Ishikawa (cell line): ENCODE measurements at regions not wholly inside any gene's neighbourhood (a gene's known extent, or its start where the extent isn't known, plus 50 kb on each side); places are given as distances from the start of the nearest gene placed in this dataset.

Experiments
- CEBPB ChIP-seq: IDR thresholded peaks from 2 replicates; pipeline ENCODE4 v1.6.1; 2012
- CREB1 ChIP-seq: IDR thresholded peaks from 2 replicates; pipeline ENCODE4 v1.6.1; 2012; ENCODE audit warnings: low read depth
- EGR1 ChIP-seq: IDR thresholded peaks from 2 replicates; pipeline ENCODE4 v1.6.1; 2012
- EP300 ChIP-seq: IDR thresholded peaks from 2 replicates; pipeline ENCODE4 v1.6.1; 2012; ENCODE audit warnings: borderline replicate concordance
- FOXM1 ChIP-seq: IDR thresholded peaks from 2 replicates; pipeline ENCODE4 v1.6.1; 2012; ENCODE audit warnings: low read depth, borderline replicate concordance
- NFIC ChIP-seq: IDR thresholded peaks from 2 replicates; pipeline ENCODE4 v1.6.1; 2012
- RAD21 ChIP-seq: IDR thresholded peaks from 2 replicates; pipeline ENCODE4 v1.6.1; 2012; ENCODE audit warnings: low read depth
- REST ChIP-seq: IDR thresholded peaks from 2 replicates; pipeline ENCODE4 v1.6.1; 2012; ENCODE audit warnings: low read depth, mild to moderate bottlenecking
- TCF12 ChIP-seq: IDR thresholded peaks from 2 replicates; pipeline ENCODE4 v1.6.1; 2012; ENCODE audit warnings: low read depth
- TEAD4 ChIP-seq: IDR thresholded peaks from 2 replicates; pipeline ENCODE4 v1.6.1; 2012
- YY1 ChIP-seq: IDR thresholded peaks from 2 replicates; pipeline ENCODE4 v1.6.1; 2012; ENCODE audit warnings: low read depth
- ZBTB7A ChIP-seq: IDR thresholded peaks from 2 replicates; pipeline ENCODE4 v1.6.1; 2012; ENCODE audit warnings: low read depth
- TF ChIP-seq, protein P1 (sequence below): IDR thresholded peaks from 2 replicates; pipeline ENCODE4 v1.6.1; 2012
- TF ChIP-seq, protein P2 (sequence below): IDR thresholded peaks from 2 replicates; pipeline ENCODE4 v1.6.1; 2012

DNA sequence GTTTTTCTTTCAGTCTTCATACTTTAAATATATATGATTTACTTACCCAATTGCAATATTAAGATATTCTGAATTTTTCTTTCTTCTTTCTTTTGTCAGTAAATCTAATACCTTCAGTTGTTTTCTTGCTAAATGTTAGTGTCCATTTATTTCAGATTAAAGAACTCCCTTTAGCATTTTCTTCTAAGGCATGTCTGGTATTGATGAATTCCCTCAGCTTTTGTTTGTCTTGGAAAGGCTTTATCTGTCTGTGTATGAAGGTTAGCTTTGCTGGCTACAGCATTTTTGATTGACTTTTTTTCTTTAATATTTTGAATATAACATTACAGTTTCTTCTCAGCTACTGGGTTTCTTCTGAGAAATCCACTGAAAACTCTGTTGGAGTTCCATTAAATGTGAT is 64.0 kb upstream of the PLSCR4 start:
- TF ChIP-seq CREB1 (no peak), FOXM1 (no peak), TEAD4 (no peak), ZBTB7A (no peak)

- TF ChIP-seq CREB1 (no peak), RAD21 (no peak), EP300 (no peak), TCF12 (no peak), YY1 (no peak), ZBTB7A (no peak), FOXM1 (no peak), CEBPB (no peak), REST (no peak), TEAD4 (no peak), NFIC (no peak), EGR1 (no peak)
- TF ChIP-seq, protein P1, sequence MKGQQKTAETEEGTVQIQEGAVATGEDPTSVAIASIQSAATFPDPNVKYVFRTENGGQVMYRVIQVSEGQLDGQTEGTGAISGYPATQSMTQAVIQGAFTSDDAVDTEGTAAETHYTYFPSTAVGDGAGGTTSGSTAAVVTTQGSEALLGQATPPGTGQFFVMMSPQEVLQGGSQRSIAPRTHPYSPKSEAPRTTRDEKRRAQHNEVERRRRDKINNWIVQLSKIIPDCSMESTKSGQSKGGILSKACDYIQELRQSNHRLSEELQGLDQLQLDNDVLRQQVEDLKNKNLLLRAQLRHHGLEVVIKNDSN = no peak
- TF ChIP-seq, protein P2, sequence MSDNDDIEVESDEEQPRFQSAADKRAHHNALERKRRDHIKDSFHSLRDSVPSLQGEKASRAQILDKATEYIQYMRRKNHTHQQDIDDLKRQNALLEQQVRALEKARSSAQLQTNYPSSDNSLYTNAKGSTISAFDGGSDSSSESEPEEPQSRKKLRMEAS = no peak
Observed at GRCh38 chr3:146313746-146314111, 62.8 kb upstream of the PLSCR4 start.

- TF ChIP-seq EP300 (no peak), YY1 (no peak), NFIC (no peak), CREB1 (no peak), RAD21 (no peak), REST (no peak), ZBTB7A (no peak)
- TF ChIP-seq, protein P2 = no peak
- TF ChIP-seq, protein P1 = no peak
Observed at GRCh38 chr3:146313031-146313745, 62.3 kb upstream of the PLSCR4 start.

- no peak for TF ChIP-seq CEBPB
- no peak for TF ChIP-seq TCF12
- no peak for TF ChIP-seq REST
- no peak for TF ChIP-seq TEAD4
- no peak for TF ChIP-seq ZBTB7A
- TF ChIP-seq, protein P2 = no peak
- TF ChIP-seq EGR1 = no peak
- no peak for TF ChIP-seq FOXM1
- no peak for TF ChIP-seq CREB1
- no peak for TF ChIP-seq EP300
Observed at GRCh38 chr3:146308682-146309081, 57.8 kb upstream of the PLSCR4 start.

- TF ChIP-seq RAD21 (no peak), CREB1 (no peak), NFIC (no peak), EP300 (no peak)
- TF ChIP-seq, protein P1 = no peak
Observed at GRCh38 chr3:146308222-146308621, 57.3 kb upstream of the PLSCR4 start.
